Fibroblast of skin of left quadriceps (primary cell): ENCODE measurements at regions not wholly inside any gene's neighbourhood (a gene's known extent, or its start where the extent isn't known, plus 50 kb on each side); places are given as distances from the start of the nearest gene placed in this dataset.
"Not testable (repeated sequence)": the region's sequence is repeated elsewhere in the genome, so short reads cannot be mapped to it uniquely, and the experiment has no call there.

ENCODE experiments used
- DNase-seq, 2 experiments: peaks; one replicate each; pipeline ENCODE4 v3.0.0-alpha.2; 2013; ENCODE audit warnings: low read depth in 2 of 2

- DNase-seq, result no peak
These were observed 515.8 kb upstream of the AKR1E2 start for GRCh38 chr10:4310172-4310571.

DNA sequence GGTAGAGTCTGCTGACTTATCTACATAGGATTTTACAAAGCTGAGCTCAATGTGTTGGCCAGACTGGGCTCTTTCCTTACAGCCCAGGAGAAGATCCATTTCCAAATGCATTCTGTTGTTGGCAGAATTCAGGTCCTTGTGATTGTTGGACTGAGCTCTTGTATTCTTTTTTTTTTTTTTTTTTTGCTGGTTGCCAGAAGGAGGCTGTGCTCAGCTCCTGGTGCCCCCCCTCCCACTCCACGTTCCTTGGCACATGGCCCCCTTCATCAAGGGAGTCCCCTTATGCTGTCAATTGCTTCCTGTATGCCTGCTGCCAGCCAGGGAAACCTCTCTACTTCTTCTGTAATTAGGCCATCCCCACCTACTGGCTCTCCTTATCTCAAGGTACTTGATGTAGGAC lies 518.1 kb upstream of the AKR1E2 start:
- no peak for DNase-seq

DNA sequence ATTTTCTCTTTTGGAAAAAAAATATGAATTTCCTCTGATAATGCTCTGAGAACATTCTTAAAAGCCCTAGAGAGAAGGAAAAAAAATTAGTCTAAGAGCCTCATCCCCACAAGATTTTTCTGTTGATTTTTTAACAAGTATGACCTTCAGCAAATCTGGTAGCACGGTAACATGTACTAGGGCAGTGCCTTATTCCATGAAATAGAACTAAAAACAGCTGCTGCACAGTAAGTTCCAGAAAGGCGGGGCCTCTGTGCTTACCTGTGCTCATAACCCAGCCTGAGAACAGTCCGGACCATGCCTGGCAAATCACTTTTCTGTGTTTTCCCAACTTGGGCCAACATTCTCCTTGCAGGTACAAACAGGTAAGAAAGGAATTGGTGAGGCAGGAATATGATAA lies 519.1 kb upstream of the AKR1E2 start:
- no peak for DNase-seq

- no peak for DNase-seq
These were observed 518.0 kb upstream of the KLF6 start for GRCh38 chr10:4303045-4303444.

DNA sequence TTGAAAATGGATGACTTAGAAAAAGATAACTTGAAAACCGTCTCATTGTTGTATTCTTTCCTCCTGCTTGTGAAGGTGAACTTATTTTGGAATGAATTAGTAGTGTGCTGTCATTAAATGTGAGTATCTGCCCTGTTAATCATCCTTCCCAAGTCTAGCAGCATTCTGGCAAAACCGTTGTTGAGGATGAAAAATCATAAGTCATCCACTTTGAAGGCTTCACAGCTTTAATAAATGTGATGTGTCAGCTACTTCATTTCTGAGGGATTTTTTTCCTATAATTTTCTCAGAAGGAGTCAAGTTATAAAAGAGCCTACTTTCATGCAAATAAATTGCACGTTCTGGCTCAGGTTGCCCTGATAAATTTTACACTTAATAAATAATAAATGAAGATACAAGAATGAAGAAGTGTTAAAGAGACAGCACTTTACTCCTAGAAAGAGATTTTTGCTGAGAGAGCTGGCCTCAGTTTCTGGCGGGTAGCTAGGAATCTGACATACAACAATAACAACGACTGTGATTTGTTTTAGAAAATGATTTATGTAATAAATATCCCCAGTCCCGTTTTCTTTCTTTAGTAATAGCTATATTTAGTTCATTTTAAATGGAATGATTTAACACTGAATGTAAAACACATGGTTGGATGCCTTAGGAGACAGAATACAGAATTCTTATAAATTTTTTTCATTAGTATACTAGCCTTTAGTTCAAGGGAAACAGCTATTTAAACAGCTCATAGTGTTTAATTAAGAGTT lies 516.5 kb upstream of the KLF6 start:
- DNase-seq, result no peak

DNA sequence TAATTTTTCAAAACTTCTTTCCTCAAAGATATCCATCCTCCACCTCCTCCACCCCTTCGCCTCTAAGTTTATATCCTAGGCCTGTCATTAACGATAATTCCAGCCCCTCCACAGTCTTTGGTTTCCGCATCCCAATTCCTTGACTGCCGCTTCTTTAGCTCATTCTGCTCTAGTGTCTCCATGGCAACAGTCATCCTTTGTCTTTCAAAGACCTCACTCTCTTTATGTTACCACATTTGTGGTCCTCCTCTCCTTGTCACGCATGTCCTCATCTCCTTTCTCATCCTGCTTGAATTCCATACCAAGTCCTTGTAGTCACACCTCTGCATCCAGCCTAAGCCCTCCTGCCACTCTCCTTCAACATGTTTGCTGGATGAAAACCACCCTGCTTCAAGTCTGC lies 511.2 kb upstream of the KLF6 start:
- no peak for DNase-seq

DNA sequence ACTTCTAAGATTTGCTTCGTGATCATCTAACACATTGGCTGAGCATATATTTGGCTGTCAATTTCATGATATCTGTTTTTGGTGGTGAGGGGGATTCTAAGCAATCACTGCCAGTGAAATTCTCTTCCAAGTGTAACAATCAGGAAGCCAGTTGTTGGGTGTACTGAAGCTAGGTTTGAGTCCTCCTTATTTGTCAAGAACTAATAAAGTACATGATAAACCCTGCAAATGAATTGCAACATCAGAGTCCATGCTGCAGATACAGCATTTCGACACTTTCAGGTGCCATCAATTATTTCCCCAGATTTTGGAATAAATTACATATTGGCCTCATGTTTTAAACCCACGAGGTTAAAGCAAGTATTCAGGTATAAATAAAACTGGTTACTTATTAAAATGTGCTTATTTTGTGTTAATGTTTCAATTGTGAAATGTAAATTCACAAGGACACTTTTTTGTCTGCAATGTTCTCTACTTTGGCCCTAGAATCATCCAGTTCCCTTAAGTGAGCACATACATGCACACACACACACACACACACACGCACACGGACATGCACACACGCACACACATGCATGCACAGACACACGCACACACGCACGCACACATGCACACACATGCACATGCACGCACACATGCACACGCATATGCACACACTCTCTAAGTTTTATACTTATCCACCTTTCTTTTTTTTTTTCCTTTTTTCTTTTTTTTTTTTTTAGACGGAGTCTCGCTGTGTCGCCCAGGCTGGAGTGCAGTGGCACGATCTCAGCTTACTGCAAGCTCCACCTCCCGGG lies 510.2 kb upstream of the KLF6 start:
- no peak for DNase-seq

DNA sequence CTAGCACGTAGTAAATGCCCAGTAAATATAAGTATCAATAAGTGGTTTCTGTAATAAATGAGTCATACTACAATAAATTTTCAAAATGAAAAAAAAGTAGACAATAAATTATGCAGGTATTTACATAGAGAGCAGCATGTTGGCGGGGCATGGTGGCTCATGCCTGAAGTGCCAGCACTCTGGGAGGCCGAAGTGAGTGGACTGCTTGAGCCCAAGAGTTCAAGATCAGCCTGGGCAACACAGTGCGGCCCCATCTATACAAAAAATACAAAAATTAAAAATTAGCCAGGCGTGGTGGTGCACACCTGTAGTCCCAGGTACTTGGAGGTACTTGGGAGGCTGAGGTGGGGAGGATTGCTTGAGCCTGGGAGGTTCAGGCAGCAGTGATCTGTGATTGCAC lies 509.3 kb upstream of the KLF6 start:
- DNase-seq, result no peak

DNA sequence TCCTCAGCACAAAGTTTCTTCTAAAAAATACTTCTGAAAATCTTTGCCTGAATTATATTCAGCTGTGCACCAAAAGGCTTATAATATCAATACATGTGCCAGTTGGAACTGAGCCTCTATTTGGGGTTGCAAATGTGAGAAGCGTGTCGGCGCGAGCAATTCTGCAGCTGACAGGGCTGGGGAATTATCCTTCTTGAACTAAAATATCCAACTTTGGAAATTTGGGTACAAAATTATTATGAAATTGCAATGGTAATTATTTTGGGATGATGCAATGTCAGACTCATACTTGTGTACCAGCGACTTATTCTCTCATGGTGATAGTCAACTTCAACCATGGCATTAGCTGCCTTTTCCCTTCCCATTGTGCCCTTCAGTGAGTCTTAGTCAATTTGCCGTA lies 507.0 kb upstream of the KLF6 start:
- no peak for DNase-seq

- no peak for DNase-seq
These were observed 500.1 kb upstream of the KLF6 start for GRCh38 chr10:4285121-4285520.

DNA sequence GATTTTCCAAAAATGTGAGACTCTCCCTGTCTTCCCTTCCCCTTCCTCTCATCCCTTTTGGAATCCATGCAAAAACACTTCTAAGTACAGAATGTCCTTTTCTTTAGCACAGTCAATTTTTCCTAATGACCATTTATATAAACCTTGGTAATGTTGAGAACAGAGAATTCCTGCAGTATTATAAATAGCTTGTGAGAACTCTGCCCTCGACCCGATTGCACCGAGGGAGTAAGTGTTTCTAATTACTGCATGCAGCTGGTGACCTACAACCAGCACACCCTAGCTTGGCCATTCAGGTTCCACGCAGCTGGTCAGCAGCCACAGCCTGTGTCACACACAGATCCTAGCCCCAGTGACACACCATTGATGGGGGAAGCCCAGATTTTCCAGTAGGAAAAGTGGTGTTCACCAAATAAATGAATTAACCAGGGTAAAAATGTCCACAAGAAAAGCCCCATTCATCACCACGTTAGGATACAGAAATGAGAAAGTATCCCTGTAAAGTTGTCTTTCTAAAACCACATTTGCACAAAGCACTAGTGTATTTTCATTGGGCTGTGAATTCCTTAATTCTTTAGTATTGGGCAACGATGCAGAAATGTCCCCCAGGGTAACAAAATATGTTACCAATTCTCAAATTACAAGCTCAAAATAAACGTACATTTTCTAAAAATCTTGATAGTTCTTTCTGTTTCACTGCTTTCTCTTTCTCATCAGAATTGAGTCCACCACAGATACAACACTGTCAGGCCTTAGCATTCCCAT lies 499.0 kb upstream of the KLF6 start:
- peak; percentile 75 to 77 for DNase-seq

DNA sequence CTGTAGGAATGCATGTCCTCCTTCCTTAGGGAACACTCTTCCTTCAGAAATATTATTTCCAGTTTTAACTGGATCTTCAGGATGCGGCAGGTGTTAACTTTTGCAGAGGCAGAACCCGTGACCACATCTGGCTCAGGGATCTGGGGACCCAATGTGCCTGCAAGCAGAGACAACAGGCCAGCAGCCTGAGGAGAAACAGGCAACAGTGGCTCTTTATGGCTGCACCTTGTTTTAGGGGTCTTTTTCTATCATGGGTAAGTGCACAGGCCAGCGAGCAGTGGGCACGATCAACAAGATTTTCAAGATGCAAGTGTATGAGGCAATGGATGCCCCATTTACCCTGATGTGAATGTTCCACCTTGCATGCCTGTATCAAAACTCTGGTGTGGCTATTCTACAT lies 497.5 kb upstream of the KLF6 start:
- no peak for DNase-seq

DNA sequence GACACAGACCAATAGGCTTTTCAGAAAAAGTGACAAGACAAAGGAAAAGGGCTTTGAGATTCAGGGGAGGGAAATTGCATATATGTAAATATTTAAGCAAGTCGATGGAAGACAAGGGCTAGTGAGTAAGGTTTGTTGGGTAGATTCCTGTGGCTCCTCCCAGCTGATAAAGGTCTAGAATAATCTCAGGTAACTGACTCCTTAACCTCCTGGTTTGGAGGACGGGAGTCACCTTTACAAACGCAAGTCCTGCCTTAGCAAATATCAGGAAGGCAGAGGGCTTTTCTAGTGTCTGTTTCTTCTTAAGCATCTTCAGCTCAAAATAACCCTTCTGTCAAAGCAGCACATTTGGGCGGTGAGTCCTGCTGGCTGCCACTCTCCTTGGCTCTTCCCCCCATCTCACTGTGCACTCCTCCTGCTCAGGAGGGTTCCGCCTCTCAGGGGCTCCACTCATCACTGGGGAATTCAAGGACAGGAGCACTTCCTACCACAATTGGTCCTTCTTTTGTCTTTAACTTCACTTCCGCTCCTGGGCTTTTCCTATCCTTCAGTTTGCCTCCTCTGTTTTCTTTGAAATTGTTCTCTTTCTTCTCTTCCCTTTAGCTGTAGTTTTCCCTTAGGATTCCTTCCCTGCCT lies 496.3 kb upstream of the KLF6 start:
- no peak for DNase-seq

DNA sequence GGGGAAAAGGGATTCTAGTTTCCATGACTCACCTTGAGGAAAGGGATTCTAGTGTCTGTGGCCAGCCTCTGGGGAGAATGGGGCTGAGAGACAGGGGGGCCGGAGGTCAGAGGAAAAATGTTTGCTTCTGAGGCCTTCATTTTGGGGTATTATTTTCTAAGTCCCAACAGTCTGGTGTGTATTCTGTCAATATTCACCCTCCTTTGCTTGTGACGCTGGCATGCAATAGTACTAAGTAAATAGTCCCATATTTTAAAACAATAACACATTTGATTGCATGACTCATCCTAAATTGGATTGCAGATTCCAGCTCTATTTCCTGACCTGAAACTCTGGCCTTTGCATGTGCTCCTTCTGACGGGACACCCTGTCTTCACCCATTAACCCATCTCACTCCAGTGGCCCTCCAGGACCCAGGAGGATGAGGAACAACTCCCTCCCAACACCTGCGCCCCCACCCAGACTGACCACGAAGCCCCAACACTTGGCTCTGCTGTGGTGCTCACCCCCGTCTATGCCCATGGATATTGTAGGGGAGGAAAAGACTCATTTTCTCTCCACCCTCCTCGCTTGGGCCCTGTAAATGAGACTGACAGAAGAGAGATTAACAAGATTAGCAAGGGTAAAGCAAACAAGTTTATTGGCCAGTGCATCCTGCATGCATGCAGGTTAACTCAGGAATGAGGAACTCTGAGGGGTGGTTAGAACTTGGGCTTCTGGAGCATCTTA lies 495.6 kb upstream of the KLF6 start:
- DNase-seq, result no peak

- DNase-seq, result no peak
These were observed 494.6 kb upstream of the KLF6 start for GRCh38 chr10:4279655-4280054.

DNA sequence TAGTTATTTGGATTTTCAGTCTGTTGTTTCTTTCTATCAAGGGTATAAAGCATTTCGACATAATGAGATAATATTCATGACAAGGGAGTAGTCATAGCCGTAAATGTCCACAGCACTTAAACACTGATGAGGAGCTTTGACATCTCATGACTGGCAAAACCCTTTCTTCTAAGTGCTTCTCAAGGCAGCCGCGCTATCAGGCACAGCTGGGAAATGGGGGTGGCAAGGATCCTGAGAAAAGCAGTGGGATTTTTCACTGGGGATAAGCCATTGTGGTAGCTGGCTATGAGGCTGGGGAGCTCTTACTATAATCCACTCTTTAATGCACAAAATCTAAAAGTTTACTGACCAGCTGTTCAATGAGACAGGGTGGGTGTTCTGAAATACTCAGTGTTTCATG lies 493.2 kb upstream of the KLF6 start:
- DNase-seq, result no peak

DNA sequence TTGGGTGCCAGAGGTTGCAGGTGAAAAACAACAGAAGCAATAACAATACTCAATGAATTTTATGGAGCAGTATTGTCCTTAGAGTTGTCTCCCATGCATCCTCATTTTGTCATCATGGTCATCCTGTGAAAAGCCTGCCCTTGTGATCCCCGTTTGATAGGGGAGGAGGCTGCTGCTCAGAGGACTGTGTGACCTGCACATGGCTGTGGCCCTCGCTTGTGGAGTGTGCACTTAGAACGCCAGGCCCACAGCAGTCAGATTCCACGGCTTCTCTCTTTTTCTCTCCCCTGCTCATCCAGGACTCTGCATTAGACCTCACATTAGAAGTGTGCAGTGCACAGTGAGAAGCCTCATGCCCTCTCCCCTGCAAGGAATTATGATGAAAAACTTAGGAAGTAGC lies 491.1 kb upstream of the KLF6 start:
- DNase-seq, result no peak

DNA sequence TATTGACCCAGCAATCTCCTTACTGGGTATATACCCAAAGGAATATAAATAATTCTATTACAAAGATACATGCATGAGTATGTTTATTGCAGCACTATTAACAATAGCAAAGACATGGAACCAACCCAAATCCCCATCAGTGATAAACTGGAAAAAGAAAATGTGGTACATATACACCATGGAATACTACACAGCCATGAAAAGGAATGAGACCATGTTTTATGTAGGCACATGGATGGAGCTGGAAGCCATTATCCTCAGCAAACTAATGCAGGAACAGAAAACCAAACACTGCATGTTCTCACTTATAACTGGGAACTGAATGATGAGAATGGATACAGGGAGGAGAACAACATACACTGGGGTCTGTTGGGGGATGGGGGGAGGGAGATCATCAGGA lies 489.7 kb upstream of the KLF6 start:
- not testable (repeated sequence) for DNase-seq

DNA sequence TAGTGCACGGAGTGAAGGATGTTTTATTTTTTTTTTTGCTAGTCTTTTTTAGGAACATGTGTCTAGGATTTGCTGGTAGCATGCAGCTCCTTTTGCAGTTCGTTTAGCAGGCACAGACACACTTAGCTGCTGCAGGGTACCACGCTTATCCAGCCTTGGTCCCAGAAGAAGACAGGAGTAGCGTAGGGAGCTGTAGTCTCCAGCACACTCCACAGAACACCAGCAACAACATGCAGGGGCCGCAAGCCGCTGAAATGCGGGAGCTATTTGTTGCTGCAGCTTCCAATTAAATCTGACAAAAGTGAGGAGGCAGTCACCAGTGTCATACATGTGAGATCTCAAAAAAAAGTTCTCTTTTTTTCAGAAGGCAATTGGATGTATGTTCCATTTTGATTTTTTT lies 486.2 kb upstream of the KLF6 start:
- DNase-seq, result no peak

DNA sequence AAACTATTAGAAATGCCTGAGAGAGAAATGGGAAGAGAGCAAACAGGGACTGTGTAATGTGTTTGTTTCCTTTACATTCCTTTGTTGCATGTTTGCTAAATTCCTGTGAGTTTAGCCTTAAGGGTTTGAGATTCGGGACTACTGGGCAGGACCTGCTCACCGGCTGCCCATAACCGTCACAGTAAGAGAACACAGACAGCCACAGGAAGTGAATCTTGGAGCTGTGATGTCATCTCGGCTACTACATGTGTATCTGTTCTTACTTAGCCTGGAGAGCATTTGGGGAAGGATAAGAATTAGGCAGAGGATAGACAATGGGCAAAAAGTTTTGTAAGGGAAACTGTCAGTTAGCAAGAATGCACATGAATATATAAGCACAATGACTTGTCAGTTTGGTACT lies 485.1 kb upstream of the KLF6 start:
- peak in 1 of 2 experiments; percentile 49 for DNase-seq

DNA sequence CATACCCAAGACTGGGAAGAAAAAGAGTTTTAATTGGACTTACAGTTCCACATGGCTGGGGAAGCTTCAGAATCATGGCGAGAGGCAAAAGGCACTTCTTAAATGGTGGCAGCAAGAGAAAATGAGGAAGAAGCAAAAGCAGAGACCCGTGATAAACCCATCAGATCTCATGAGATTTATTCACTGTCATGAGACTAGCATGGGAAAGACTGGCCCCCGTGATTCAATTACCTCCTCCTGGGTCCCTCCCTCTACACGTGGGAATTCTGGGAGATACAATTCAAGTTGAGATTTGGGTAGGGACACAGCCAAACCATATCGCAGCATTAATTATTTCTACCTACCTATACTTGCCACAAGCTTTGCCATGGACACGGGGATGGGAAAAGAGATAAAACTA lies 483.5 kb upstream of the KLF6 start:
- DNase-seq, result not testable (repeated sequence)
